Rectal smooth muscle tissue (tissue), 1 donor: ENCODE measurements at regions not wholly inside any gene's neighbourhood (a gene's known extent, or its start where the extent isn't known, plus 50 kb on each side); places are given as distances from the start of the nearest gene placed in this dataset.
"Not testable (repeated sequence)": the region's sequence is repeated elsewhere in the genome, so short reads cannot be mapped to it uniquely, and the experiment has no call there.

ENCODE experiments used
- H3K27ac ChIP-seq: one replicate; pipeline ENCODE4 v1.7.0; 2013; ENCODE audit warnings: low read depth, low read length, inconsistent platforms
- H3K27me3 ChIP-seq: one replicate; pipeline ENCODE4 v1.7.0; 2013; ENCODE audit warnings: low read length; ENCODE audit not compliant: control insufficient read depth, insufficient read depth
- H3K36me3 ChIP-seq: one replicate; pipeline ENCODE4 v1.7.0; 2013; ENCODE audit warnings: low read length; ENCODE audit not compliant: control insufficient read depth, insufficient read depth
- H3K4me1 ChIP-seq: one replicate; pipeline ENCODE4 v1.7.0; 2013; ENCODE audit warnings: low read length; ENCODE audit not compliant: control insufficient read depth, insufficient read depth
- H3K4me3 ChIP-seq: one replicate; pipeline ENCODE4 v1.7.0; 2013; ENCODE audit warnings: low read length
- H3K9ac ChIP-seq: one replicate; pipeline ENCODE4 v1.7.0; 2013; ENCODE audit warnings: low read length

GRCh38 chr19:27860309-27860934, 1352.5 kb downstream of the UQCRFS1 start:
- H3K4me1 ChIP-seq: no peaks in the 10 kb centered on the region
- no peak overlapping the region for H3K27ac ChIP-seq
- no peak overlapping the region for H3K4me3 ChIP-seq
- no peaks in the 10 kb centered on the region for H3K36me3 ChIP-seq
- no peaks in the 10 kb centered on the region for H3K27me3 ChIP-seq
- no peak overlapping the region for H3K9ac ChIP-seq

DNA sequence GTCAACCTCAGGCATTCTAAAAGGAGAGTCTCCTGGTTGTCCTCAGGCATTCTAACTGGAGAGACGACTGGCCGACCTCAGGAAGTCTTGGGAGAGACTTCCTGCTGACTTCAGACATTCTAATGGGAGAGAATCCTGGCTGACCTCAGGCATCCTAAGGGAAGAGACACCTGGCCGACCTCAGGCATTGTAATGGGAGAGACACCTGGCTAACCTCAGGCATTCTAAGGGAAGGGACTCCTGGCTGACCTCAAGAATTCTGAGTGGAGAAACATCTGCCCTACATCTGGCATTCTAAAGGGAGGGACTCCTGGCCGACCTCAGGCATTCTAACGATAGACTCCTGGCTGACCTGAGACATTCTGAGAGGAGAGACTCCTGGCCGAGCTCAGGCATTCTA, 1353.3 kb downstream of the UQCRFS1 start:
- Histone ChIP-seq H3K9ac (no peak overlapping the region), H3K4me1 (no peaks in the 10 kb centered on the region), H3K36me3 (no peaks in the 10 kb centered on the region), H3K4me3 (no peak overlapping the region), H3K27me3 (no peaks in the 10 kb centered on the region), H3K27ac (no peak overlapping the region)

GRCh38 chr19:27858981-27859581, 1353.9 kb downstream of the UQCRFS1 start:
- no peak overlapping the region for H3K9ac ChIP-seq
- no peak overlapping the region for H3K4me3 ChIP-seq
- no peaks in the 10 kb centered on the region for H3K27me3 ChIP-seq
- no peaks in the 10 kb centered on the region for H3K4me1 ChIP-seq
- H3K36me3 ChIP-seq: no peaks in the 10 kb centered on the region
- no peak overlapping the region for H3K27ac ChIP-seq

DNA sequence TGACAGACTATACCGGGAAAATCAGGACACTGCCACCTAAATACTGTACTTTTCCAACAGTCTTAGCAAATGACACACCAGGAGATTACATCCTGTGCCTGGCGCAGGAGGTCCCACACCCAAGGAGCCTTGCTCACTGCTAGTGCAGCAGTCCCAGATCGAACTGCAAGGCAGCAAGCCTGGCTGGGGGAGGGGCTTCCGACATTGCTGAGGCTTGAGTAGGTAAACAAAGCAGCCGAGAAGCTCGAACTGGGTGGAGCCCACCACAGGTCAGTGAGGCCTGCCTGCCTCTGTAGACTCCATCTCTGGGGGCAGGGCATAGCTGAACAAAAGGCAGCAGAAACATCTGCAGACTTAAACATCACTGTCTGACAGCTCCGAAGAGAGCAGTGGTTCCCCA, 1360.0 kb downstream of the UQCRFS1 start:
- not testable (repeated sequence) for H3K27me3 ChIP-seq, H3K27ac ChIP-seq, H3K4me1 ChIP-seq, H3K9ac ChIP-seq, H3K4me3 ChIP-seq, H3K36me3 ChIP-seq

- no peak overlapping the region for H3K27ac ChIP-seq
- no peaks in the 10 kb centered on the region for H3K4me1 ChIP-seq
- H3K27me3 ChIP-seq: no peaks in the 10 kb centered on the region
- H3K4me3 ChIP-seq: no peak overlapping the region
- no peaks in the 10 kb centered on the region for H3K36me3 ChIP-seq
- H3K9ac ChIP-seq: no peak overlapping the region
Measured at GRCh38 chr19:27851543-27852060, 1361.3 kb downstream of the UQCRFS1 start.

DNA sequence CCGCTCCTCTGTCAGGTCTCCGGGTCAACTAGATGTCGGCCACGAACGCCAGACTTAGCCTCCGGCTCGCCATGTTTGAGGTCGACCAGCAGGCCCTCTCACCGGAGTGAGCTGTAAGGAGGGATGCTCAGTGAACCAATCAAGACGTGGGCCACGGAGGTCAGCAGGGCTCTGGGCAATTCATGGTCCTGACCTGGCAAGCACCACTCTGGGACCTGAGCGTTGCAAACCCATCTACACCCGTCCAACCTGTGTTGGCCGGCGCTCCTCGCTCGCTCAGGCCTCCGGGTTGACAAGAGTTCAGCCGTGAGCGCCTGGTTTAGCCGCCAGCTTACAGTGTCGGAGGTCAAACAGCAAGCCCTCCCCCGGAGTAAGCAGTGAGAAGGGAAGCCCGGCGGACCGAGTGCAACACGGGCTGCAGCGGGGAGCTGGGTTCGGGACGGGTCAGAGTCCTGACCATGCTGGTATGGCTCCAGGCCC, 1361.9 kb downstream of the UQCRFS1 start:
- Histone ChIP-seq H3K4me3 (no peak overlapping the region), H3K27ac (no peak overlapping the region), H3K27me3 (no peaks in the 10 kb centered on the region), H3K9ac (no peak overlapping the region), H3K4me1 (no peaks in the 10 kb centered on the region), H3K36me3 (no peaks in the 10 kb centered on the region)

DNA sequence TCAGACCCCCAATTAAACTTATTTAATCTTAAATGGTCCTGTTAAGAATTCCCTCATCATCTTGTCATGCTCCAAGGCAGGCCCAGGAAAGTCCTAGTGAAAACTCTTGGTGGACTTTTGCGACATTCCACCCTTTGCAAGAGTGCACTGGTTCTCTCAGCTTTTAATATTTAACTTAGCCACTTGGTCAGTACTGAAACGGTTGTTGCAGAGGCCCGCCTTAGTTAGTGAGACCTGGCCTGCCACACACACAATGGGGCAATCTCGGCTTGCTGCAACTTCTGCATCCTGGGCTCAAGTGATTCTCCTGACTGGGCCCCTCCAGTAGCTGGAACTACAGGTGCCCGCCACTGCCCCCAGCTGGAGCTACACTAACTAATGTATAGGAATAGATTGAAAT, 1366.0 kb downstream of the UQCRFS1 start:
- Histone ChIP-seq H3K9ac (no peak overlapping the region), H3K27ac (no peak overlapping the region), H3K4me3 (no peak overlapping the region), H3K4me1 (no peaks in the 10 kb centered on the region), H3K27me3 (no peaks in the 10 kb centered on the region), H3K36me3 (no peaks in the 10 kb centered on the region)

DNA sequence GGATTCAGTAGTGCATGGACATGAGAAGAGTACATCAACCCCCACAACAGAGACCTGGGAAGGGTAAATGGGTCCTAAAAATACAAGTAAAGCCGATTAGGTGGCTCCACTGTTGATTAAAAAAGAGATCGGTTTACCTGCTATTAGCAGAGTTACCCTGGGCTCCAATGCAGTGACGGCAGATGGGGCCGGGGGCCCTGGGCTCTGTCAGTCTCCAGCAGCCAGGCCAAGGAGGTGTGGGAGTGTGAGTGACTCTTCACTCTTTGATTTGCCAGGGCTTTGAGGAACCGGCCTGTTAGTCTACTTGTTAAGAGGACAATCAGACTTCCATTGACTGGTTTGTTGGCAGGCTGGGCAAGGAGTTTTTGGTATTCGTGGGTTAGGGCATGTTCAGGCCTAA, 1368.7 kb downstream of the UQCRFS1 start:
- Histone ChIP-seq H3K9ac (no peak overlapping the region), H3K4me3 (no peak overlapping the region), H3K4me1 (no peaks in the 10 kb centered on the region), H3K27ac (no peak overlapping the region), H3K27me3 (no peaks in the 10 kb centered on the region), H3K36me3 (no peaks in the 10 kb centered on the region)

- no peaks in the 10 kb centered on the region for H3K36me3 ChIP-seq
- no peak overlapping the region for H3K4me3 ChIP-seq
- no peaks in the 10 kb centered on the region for H3K4me1 ChIP-seq
- H3K9ac ChIP-seq: no peak overlapping the region
- no peak overlapping the region for H3K27ac ChIP-seq
- H3K27me3 ChIP-seq: no peaks in the 10 kb centered on the region
Measured at GRCh38 chr19:27843861-27844260, 1369.1 kb downstream of the UQCRFS1 start.

- Histone ChIP-seq H3K36me3 (no peaks in the 10 kb centered on the region), H3K4me3 (no peak overlapping the region), H3K27me3 (no peaks in the 10 kb centered on the region), H3K4me1 (no peaks in the 10 kb centered on the region), H3K9ac (no peak overlapping the region), H3K27ac (no peak overlapping the region)
Measured at GRCh38 chr19:27833031-27833430, 1379.9 kb downstream of the UQCRFS1 start.

DNA sequence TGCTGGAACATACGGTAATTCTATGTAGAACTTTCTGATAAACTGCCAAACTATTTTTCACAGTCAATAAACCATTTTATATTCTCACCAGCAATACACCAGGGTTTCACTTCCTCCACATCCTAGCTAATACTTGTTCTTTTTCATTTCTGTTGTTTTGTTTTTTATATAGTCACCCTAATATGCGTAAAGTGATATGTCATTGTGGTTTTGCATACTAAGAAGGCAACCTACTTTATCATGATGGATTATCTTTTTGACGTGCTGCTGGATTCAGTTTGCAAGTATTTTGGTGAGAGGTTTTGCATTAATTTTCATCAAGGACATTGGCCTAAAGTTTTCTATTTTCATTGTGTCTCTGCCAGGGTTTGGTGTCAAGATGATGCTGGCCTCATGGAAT, 1384.1 kb downstream of the UQCRFS1 start:
- H3K4me1 ChIP-seq: no peaks in the 10 kb centered on the region
- H3K4me3 ChIP-seq: no peak overlapping the region
- no peaks in the 10 kb centered on the region for H3K36me3 ChIP-seq
- no peak overlapping the region for H3K9ac ChIP-seq
- H3K27ac ChIP-seq: no peak overlapping the region
- H3K27me3 ChIP-seq: no peaks in the 10 kb centered on the region

GRCh38 chr19:27824108-27824507, 1388.8 kb downstream of the UQCRFS1 start:
- H3K36me3 ChIP-seq: no peaks in the 10 kb centered on the region
- no peaks in the 10 kb centered on the region for H3K27me3 ChIP-seq
- H3K4me1 ChIP-seq: no peaks in the 10 kb centered on the region
- no peak overlapping the region for H3K27ac ChIP-seq
- no peak overlapping the region for H3K9ac ChIP-seq
- H3K4me3 ChIP-seq: no peak overlapping the region

DNA sequence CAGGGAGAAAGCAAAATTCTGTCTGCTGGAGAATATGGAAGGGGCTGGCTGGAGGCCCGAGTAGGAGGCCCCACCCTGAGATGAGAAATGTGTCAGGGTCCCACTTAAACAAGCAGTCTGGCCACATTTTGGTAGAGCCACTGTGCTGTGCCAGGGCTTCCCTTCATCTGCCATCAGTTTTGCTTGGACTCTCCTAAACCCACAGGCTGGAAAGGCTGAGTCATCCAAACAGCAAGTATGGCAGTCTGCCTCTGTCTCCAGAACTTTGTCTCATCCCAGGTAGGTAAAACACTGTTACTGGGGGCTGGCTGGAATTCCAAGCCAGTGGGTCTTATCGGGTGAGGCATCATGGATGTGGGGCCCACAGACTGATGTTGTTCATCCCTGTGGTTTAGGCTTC, 1390.6 kb downstream of the UQCRFS1 start:
- Histone ChIP-seq H3K27ac (no peak overlapping the region), H3K4me3 (no peak overlapping the region), H3K36me3 (no peaks in the 10 kb centered on the region), H3K9ac (no peak overlapping the region), H3K27me3 (no peaks in the 10 kb centered on the region), H3K4me1 (no peaks in the 10 kb centered on the region)
